Amniotic epithelial cell (primary cell): ENCODE measurements at regions not wholly inside any gene's neighbourhood (a gene's known extent, or its start where the extent isn't known, plus 50 kb on each side); places are given as distances from the start of the nearest gene placed in this dataset.

ENCODE experiments used
- DNase-seq: peaks from one replicate; pipeline ENCODE4 v3.0.0-alpha.2; 2010; ENCODE audit warnings: low read depth

GRCh38 chr3:188940573-188940932 lies 231.2 kb upstream of the TPRG1 start:
- DNase-seq, result no peak

DNA sequence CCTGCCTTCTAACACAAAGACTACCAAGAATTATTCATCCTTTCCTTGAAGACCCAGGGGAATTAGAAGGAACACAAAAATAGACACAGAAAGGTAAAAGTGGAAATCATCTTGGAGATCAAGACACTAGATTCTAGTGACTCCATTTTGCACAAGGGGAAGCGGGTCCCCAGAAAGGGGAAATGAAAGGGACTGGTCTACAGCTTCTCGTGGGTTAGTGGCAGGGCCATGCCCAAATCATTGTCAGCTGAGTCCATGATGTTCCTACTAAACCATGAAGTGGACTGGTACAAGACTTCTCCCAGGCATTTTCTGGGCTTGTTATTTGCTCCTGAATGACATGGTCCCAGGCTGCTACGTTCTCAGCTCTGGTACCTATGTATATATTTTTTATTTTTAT lies 230.7 kb upstream of the TPRG1 start:
- DNase-seq, result no peak

- no peak for DNase-seq
Observed at GRCh38 chr3:188942191-188942590, 229.6 kb upstream of the TPRG1 start.

DNA sequence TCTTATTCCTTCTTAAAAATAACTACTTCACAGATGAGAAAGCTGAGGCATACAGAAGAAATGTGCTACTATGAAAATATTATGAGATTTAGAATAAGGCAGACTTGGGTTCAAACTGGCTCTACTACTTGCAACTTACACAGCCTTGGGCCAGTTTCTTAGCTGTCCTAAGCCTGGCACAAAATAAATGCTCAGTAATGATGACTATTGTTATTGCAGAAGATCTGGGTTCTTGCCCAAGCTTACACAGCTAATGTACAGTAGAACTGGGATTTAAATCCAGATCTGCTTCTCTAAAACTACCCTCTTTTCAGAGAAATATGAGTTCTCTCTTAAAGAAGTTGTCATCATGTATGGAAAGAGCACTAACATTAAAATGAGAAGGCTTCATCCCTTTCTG lies 228.2 kb upstream of the TPRG1 start:
- DNase-seq, result no peak

DNA sequence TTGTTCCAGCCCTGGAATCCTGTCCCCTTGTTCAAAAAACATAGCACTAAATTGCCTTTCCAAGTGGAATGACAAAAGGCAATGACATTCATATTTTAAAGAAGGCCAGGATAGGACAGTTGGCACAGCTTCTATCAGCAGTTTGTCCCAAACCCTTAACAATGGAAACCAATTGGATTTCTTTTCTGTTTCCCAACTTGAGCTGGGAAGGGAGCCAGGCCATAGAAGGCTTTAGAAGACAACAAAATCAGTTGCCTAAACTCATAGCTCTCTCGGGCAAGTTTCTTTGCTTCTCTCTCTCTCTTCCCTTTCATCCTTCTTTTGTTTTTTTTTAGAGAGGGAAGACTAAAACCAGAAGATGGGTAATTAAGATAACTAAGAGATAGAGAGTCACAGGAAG lies 227.7 kb upstream of the TPRG1 start:
- no peak for DNase-seq

DNA sequence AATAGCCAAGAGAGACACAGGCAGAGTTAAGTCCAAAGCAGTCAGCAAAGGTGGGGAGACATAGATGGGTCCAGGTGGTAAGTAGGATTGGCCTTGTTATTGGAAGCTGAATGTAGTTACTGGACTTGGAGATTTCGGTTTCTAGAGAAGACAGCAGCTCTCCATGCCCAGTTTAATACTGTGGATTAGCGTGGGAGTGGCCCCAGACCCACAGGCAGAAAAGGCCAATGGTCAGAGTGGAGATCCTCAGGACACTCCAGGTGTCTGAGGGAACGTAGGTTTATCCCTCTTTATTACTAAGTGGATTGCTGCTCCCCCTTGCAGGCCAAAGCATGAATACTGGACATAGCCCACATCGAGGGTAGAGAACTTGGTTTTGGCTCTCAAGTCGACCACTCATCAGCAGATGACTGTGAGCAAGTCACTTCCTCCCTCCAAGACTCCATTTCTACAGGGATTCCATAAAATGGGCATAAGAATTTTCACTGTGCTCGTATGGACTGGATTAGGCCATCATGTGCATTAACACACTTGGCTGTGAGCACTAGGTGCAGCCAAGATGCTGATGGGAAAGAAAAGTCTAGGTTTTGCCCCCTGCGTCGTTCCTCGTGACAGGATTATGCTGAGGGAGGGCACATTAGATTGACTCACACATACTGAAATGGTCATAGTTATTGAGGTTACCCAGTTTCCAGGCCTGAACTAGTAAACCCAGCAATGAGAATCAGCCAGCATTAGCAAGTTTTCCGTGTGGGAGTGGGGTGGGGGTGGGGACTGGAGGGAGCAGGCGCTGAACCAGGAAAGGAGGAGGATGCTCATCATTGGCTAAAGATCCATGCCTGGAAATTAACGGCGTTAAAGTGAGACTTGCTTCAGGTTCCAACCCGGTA lies 225.2 kb upstream of the TPRG1 start:
- peak; percentile 63 for DNase-seq

DNA sequence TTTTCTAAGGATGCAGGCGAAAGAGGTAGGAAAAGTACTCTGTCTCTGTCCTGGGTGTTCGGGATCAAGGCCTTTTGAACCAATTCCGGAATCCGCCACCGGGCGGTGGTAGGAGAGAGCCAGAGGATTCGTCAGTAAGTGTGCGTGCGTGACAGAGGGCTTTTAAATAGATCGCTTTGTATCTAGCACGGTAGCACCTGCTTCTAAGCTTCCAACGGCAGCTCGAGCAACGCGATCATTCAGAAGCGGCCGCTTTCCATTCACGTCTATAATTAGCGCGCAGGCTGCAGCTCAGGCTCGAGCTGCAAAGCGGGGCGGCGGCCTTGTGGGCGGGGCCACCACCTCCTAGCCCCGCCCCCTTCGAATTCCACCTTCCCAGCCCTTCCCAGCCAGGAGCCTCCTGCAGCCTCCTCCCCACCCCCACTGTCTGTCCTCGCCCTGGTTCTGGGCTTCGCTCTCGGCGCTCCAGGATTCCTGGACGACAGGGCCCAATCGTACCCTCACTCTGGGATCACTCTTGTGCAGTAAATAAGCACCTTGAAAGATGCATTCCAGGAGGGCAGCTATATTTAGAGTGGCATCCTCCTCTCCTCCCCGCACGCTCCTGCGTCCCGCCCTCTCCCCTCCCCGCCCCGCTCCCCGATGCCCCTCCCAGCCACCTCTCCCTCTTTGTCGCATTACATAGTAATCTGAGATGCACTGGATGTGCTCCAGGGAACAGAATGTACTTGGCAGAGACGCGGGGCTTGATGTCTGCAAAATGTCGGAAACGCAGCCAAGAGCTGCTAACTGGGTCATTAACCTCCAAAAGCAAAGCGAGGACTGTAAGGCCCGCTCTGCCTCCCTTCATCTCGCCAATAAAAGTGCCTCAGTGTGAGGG lies 224.1 kb upstream of the TPRG1 start:
- peak; percentile 99 for DNase-seq

- peak; percentile 99 for DNase-seq
Observed at GRCh38 chr3:188948281-188948996, 223.3 kb upstream of the TPRG1 start.

GRCh38 chr3:188948997-188949389 lies 222.8 kb upstream of the TPRG1 start:
- no peak for DNase-seq

GRCh38 chr3:188949456-188949855 lies 222.3 kb upstream of the TPRG1 start:
- DNase-seq, result no peak

DNA sequence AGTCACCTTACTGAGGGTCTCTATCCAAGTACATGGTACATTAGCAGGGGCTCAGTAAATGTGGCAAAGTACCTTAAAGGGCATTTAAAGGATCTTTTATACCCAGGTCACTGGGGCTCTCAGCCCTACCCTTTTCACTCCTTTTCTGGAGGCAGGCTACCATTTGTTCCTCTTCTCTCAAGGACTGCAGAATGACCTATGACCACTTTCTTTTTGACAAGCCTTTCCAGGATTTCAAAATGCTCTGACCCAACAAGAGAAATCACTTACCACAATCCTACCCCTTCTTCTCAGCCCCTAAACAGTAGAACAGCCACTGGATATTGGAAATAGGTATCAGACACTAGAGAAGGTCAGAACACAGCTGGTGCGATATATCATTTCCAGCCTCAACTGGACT lies 221.8 kb upstream of the TPRG1 start:
- no peak for DNase-seq

- peak; percentile 98 for DNase-seq
Observed at GRCh38 chr3:188950832-188951489, 220.8 kb upstream of the TPRG1 start.

DNA sequence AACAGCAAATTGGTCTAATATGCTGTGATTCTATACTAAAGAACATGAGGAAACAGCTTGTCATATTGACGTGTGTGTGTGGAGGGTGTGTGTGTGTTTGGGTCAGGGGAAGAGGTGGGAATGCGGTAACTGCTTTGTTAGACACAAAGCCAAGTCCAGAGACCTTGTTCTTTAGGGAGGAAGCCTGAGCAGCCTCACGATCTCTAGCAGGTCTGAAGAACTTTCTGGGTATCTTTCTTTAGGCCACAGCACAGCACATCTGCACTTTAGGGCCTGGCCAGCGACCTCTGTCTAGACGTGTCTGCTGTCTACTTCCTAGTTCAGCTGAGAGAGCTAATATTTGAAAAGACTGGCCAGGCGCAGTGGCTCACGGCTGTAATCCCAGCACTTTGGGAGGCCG lies 220.0 kb upstream of the TPRG1 start:
- DNase-seq, result no peak

DNA sequence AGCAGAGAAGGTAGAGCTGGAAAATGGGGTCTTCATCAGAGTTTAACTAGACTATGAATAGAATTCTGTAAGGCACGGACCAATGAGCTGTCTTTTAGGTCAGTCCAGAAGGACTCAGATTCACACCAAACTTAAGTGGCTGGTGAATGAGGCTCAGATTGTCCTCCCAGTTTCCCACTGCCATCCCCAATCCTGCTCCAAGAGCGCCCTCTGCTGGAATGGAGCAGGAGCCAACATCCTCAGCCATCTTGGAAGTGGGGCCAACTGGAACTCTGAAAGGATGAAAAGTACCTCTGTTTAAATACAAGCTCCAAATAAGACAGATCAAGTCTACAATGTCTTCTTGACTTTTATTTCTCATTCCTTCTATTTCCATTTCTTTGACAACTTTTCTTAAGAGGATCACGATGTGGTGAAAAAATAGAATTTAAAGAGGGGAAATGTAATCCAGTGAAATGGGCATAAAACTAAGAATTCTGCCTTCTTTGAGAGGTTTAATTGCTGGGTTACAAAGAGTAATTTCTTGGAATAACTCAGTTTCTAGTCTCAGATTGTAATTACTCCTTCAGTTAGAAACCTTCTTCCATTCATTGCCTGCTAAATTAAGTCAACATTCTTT lies 217.1 kb upstream of the TPRG1 start:
- peak; percentile 82 for DNase-seq

GRCh38 chr3:188955919-188956318 lies 215.9 kb upstream of the TPRG1 start:
- DNase-seq, result peak; percentile 33

GRCh38 chr3:188956839-188957489 lies 214.8 kb upstream of the TPRG1 start:
- DNase-seq, result peak; percentile 71

DNA sequence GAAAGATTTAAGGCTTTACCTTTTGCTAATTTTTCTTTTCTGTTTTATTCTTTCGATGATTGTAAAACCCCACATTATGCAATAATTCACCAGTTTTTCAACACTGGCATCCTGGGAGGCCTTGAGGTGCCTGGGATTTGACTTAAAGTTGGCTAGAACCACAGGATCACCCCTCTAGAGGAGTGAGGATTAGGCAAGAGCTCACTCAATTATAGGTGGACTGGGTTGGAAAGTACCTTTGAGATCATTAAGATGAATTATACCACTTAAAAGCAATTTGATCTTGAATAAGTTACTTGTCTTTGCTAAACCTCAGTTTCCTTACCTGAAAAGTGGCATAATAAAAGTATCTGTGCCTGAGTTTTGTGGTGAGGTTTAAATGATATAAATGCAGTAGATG lies 212.8 kb upstream of the TPRG1 start:
- DNase-seq, result no peak

DNA sequence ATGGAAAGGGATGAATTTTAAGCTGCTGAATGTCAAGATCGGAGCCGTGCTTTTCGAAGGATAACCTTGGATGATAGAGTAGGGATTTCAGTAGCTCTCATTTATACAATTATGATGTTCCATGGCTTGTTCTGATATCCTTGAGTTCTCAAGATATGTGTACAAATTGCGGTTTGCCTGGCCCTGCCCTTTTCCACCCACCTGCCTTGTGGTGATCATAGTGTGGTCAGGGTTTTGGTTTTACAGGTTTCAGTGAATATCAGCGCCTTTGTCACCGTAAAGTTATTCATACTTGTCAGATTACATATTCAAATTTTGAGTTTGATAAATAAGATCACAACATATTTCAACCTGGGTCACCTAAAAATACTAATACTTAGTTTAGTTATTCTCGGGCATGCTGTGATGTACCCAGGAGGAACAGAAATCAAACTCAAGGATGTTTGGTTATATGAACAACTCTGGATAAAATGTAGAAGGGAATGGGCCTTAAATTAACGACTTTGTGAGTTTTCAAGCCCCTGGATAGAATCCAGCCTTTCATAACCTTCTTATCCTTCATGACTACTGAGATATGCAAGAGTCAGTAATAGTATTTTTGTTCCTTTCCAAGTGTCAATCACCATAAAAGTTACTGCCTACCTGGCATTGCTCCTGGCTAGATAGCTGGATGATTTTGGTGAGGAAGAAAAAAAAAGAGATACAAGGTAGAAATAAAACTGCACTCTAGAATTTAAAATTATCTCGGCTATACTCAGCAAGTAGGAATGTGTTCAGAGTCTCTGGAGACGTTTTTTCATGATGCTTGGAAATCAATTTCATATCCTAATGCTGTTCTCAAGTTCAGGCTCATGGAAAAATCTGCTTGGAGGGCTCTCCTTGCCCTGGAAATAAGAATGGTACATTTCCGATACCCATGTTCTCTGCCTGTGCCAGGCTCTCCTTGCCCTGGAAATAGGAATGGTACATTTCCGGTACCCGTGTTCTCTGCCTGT lies 209.2 kb upstream of the TPRG1 start:
- no peak for DNase-seq

GRCh38 chr3:188964957-188965356 lies 206.8 kb upstream of the TPRG1 start:
- no peak for DNase-seq

GRCh38 chr3:188972310-188972709 lies 199.5 kb upstream of the TPRG1 start:
- no peak for DNase-seq
